Right atrium auricular region (tissue), 2 donors: ENCODE measurements at regions not wholly inside any gene's neighbourhood (a gene's known extent, or its start where the extent isn't known, plus 50 kb on each side); places are given as distances from the start of the nearest gene placed in this dataset.

Experiments used
- DNase-seq: peaks from one replicate; pipeline ENCODE4 v3.0.0-alpha.2; 2019; ENCODE audit warnings: low spot score
- H3K27ac ChIP-seq, 2 donors: fragments of 200-600 bp; sonication (generic); 1 replicate in 1 of 2; 2 replicates in 1 of 2; pipeline ENCODE4 v1.5.1; 2016 to 2019
- H3K27me3 ChIP-seq, 2 donors: fragments of 200-600 bp; sonication (generic); one replicate each; pipeline versions ENCODE4 v1.5.1 to v1.6.0; 2017 to 2019
- H3K36me3 ChIP-seq: fragments of 200-600 bp; sonication (generic); one replicate; pipeline ENCODE4 v1.5.1; 2016
- H3K4me1 ChIP-seq, 2 donors: fragments of 200-600 bp; sonication (generic); one replicate each; pipeline versions ENCODE4 v1.5.1 to v1.6.0; 2017 to 2019
- H3K4me3 ChIP-seq, 2 donors: fragments of 200-600 bp; sonication (generic); 1 replicate in 1 of 2; 2 replicates in 1 of 2; pipeline ENCODE4 v1.5.1; 2017 to 2019; ENCODE audit warnings: mild to moderate bottlenecking in 1 of 2, moderate library complexity in 1 of 2
- H3K9me3 ChIP-seq, 2 donors: fragments of 200-600 bp; sonication (generic); one replicate each; pipeline ENCODE4 v1.5.1; 2019
- CTCF ChIP-seq, 2 donors: fragments of 200-600 bp; sonication (generic); IDR thresholded peaks; one replicate each; pipeline ENCODE4 v1.5.1; 2019; ENCODE audit warnings: antibody characterized with exemption in 2 of 2

DNA sequence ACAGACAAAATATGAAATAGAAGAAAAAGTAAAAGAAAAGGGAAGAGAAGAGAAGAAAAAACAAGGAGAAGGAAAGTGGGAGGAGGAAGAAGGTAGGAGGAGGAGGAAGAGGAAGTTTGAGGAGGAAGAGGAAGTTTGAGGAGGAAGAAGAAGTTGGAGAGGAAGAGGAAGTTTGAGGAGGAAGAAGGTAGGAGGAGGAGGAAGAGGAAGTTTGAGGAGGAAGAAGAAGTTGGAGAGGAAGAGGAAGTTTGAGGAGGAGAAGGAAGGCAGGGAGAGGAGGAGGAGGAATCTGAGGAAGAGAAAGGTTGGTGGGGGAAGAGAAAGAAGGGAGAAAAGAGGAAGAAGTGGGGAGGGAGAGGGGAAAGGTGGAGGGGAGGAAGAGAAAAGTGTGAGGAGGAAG lies 169.2 kb upstream of the RORA start:
- no peaks in the 10 kb centered on the region for H3K4me1 ChIP-seq

DNA sequence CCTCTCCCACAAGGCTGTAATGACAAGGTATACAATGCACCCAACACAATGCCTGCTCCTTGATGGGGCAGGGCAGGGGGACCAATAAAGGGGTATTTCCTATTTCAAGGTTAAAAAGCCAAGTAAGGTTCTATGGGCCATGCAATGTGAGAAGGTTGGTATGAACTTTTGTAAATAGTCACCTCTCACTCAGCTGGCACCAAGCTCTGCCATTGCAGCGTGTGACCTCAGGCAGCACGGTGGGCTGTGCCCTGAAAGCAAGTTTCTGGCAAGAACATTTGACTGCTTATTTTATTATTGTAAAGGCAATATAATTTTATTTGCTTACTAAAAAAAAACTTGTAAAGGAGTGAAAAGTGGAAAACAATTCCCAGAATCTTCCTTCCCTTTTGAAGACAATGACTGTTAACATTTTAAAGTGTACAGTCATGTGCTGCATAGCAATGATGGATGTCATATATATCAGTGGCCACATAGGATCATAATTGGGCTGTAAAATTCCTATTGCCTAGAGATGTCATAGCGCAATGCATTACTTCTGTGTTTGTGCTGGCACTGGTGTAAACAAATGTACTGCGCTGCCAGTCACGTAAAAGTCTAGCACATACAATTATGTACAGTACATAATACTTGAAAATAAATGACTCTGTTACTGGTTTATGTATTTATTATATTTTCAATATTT lies 167.3 kb upstream of the RORA start:
- no peak overlapping the region for H3K27ac ChIP-seq
- no peaks in the 10 kb centered on the region for H3K4me1 ChIP-seq
- no peak overlapping the region for H3K4me3 ChIP-seq
- no peaks in the 10 kb centered on the region for H3K27me3 ChIP-seq
- H3K36me3 ChIP-seq = no peaks in the 10 kb centered on the region
- H3K9me3 ChIP-seq = no peaks in the 10 kb centered on the region
- no peak for TF ChIP-seq CTCF (IDR thresholded peaks at IDR 0.05)
- DNase-seq = no peak

More for the DNA sequence above, 169.2 kb upstream of the RORA start:
- Histone ChIP-seq H3K36me3 (no peaks in the 10 kb centered on the region), H3K27ac (no peak overlapping the region), H3K27me3 (no peaks in the 10 kb centered on the region), H3K9me3 (no peaks in the 10 kb centered on the region), H3K4me3 (no peak overlapping the region)
- DNase-seq = no peak
- TF ChIP-seq CTCF (IDR thresholded peaks at IDR 0.05) = no peak

- H3K27ac ChIP-seq = no peak overlapping the region
- DNase-seq = no peak
- no peak for TF ChIP-seq CTCF (IDR thresholded peaks at IDR 0.05)
- no peak overlapping the region for H3K4me3 ChIP-seq
- H3K4me1 ChIP-seq = no peaks in the 10 kb centered on the region
- H3K27me3 ChIP-seq = no peaks in the 10 kb centered on the region
- H3K36me3 ChIP-seq = no peaks in the 10 kb centered on the region
- H3K9me3 ChIP-seq = no peaks in the 10 kb centered on the region
Observed at GRCh38 chr15:61393949-61394348, 164.8 kb upstream of the RORA start.

DNA sequence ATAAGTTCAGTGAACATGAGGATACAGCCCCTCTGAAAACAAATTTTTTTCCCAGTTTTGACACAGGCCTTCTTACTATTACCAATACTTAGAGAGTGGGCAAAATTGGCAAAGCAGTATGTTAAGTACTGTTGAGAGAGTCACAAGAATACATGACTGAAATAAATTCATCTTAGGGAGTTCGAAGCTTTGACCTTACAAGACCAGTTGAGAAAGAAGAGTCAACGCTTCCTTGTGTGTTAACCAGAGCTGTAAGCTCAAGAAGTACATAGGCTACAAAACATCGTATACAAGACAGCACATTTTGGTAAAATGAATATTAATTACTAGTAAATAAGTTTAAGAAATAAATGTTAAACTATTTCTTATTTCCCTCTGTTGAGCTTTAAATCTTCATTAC lies 164.4 kb upstream of the RORA start:
- no peaks in the 10 kb centered on the region for H3K9me3 ChIP-seq

DNA sequence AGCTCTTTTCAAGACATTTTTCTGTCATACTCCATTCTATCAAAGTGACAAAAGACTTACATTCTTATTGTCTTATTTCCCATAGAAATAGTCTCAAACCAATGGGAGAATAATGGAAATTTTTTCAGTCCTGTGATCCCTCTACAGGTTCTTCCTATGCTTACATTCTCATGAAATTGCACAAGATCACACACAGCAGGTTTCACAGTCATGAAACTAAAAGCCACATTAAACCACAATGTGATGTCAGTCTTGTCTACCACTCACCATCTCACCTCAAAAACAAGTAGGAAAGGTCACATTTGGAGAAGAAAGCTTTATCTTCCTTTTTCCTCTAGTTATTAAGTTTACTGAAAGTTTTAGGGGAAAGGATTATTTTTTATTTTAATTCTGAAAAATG lies 161.0 kb upstream of the RORA start:
- no peaks in the 10 kb centered on the region for H3K4me1 ChIP-seq
- H3K27me3 ChIP-seq = no peaks in the 10 kb centered on the region
- no peak overlapping the region for H3K27ac ChIP-seq
- TF ChIP-seq CTCF (IDR thresholded peaks at IDR 0.05) = no peak
- H3K9me3 ChIP-seq = no peaks in the 10 kb centered on the region
- H3K4me3 ChIP-seq = no peak overlapping the region
- no peaks in the 10 kb centered on the region for H3K36me3 ChIP-seq
- DNase-seq = no peak

More for the DNA sequence above, 164.4 kb upstream of the RORA start:
- DNase-seq = no peak
- Histone ChIP-seq H3K27ac (no peak overlapping the region), H3K36me3 (no peaks in the 10 kb centered on the region), H3K4me1 (no peaks in the 10 kb centered on the region), H3K4me3 (no peak overlapping the region), H3K27me3 (no peaks in the 10 kb centered on the region)
- TF ChIP-seq CTCF (IDR thresholded peaks at IDR 0.05) = no peak
